Naive thymus-derived CD4-positive, alpha-beta T cell (primary cell): ENCODE measurements at regions not wholly inside any gene's neighbourhood (a gene's known extent, or its start where the extent isn't known, plus 50 kb on each side); places are given as distances from the start of the nearest gene placed in this dataset.

Experiments
- ATAC-seq: fragments of 150-1000 bp; cut with Tn5 transposase; 2 replicates; pipeline ENCODE4 v1.10.0; 2021; ENCODE audit warnings: mild to moderate bottlenecking, moderate library complexity
- CTCF ChIA-PET: fragments of 350-600 bp; sonication (Branson Sonifier 250); formaldehyde crosslinking; loops from one replicate; lab custom pipeline; 2021; ENCODE audit warnings: antibody characterized with exemption; lab: Charles Lee
- POLR2A ChIA-PET: fragments of 350-600 bp; sonication (Branson Sonifier 250); formaldehyde crosslinking; loops from one replicate; lab custom pipeline; 2021; ENCODE audit warnings: antibody characterized with exemption, inconsistent platforms; lab: Charles Lee
- DNase-seq, 9 donors: peaks; one replicate each; pipeline versions ENCODE4 v3.0.0 to v3.0.0-alpha.2; 2020 to 2022; ENCODE audit warnings: mixed read lengths in 1 of 9
- H3K27ac ChIP-seq: one replicate; pipeline ENCODE4 v1.7.0; 2013; ENCODE audit warnings: mild to moderate bottlenecking, low read depth, low read length, moderate library complexity
- H3K27me3 ChIP-seq, 2 donors: one replicate each; pipeline ENCODE4 v1.7.0; 2013; ENCODE audit warnings: low read length in 2 of 2, mild to moderate bottlenecking in 2 of 2, moderate library complexity in 2 of 2; ENCODE audit not compliant: control insufficient read depth in 2 of 2, insufficient read depth in 2 of 2
- H3K36me3 ChIP-seq, 3 experiments: 1 replicate in 2 of 3; 2 replicates in 1 of 3; pipeline ENCODE4 v1.7.0; 2013; ENCODE audit warnings: low read length in 3 of 3, mild to moderate bottlenecking in 3 of 3, moderate library complexity in 1 of 3; ENCODE audit not compliant: insufficient read depth in 3 of 3, control insufficient read depth in 2 of 3
- H3K4me1 ChIP-seq, 2 donors: one replicate each; pipeline ENCODE4 v1.7.0; 2013; ENCODE audit warnings: low read length in 2 of 2, mild to moderate bottlenecking in 2 of 2, moderate library complexity in 1 of 2; ENCODE audit not compliant: control insufficient read depth in 2 of 2, insufficient read depth in 2 of 2
- H3K4me3 ChIP-seq: 2 replicates; pipeline ENCODE4 v1.7.0; 2013; ENCODE audit warnings: mild to moderate bottlenecking, low read length
- H3K9me3 ChIP-seq, 3 experiments: 1 replicate in 2 of 3; 2 replicates in 1 of 3; pipeline ENCODE4 v1.7.0; 2013; ENCODE audit warnings: low read length in 3 of 3; ENCODE audit not compliant: control insufficient read depth in 2 of 3
- H3K27ac Mint-ChIP-seq, 9 donors: one replicate each; pipeline ENCODE4 v1.8.0; 2020 to 2022; ENCODE audit warnings: mixed read lengths in 9 of 9, mild to moderate bottlenecking in 8 of 9, moderate library complexity in 5 of 9, inconsistent platforms in 2 of 9
- H3K27me3 Mint-ChIP-seq, 5 donors: one replicate each; pipeline ENCODE4 v1.8.0; 2021 to 2022; ENCODE audit warnings: mixed read lengths in 5 of 5, mild to moderate bottlenecking in 1 of 5
- H3K36me3 Mint-ChIP-seq, 5 donors: one replicate each; pipeline ENCODE4 v1.8.0; 2020 to 2022; ENCODE audit warnings: mixed read lengths in 5 of 5, mild to moderate bottlenecking in 3 of 5, inconsistent platforms in 1 of 5
- H3K4me1 Mint-ChIP-seq, 7 donors: one replicate each; pipeline ENCODE4 v1.8.0; 2020 to 2022; ENCODE audit warnings: mixed read lengths in 7 of 7, mild to moderate bottlenecking in 3 of 7, inconsistent platforms in 1 of 7
- H3K4me3 Mint-ChIP-seq, 10 donors: one replicate each; pipeline ENCODE4 v1.8.0; 2020 to 2022; ENCODE audit warnings: mild to moderate bottlenecking in 10 of 10, mixed read lengths in 10 of 10, moderate library complexity in 6 of 10, inconsistent platforms in 2 of 10
- H3K9me3 Mint-ChIP-seq, 11 donors: one replicate each; pipeline ENCODE4 v1.8.0; 2020 to 2022; ENCODE audit warnings: mixed read lengths in 11 of 11, mild to moderate bottlenecking in 4 of 11, inconsistent platforms in 1 of 11, moderate library complexity in 1 of 11
- intact Hi-C, 2 donors: fragments of 100-400 bp; cut with micrococcal nuclease; formaldehyde crosslinking; loops; one replicate each; pipeline ENCODE4 v1.15.1; 2023

- Histone ChIP-seq H3K9me3 (no peaks in the 10 kb centered on the region), H3K27ac (no peak overlapping the region), H3K27me3 (no peaks in the 10 kb centered on the region), H3K36me3 (no peaks in the 10 kb centered on the region), H3K4me3 (no peak overlapping the region), H3K4me1 (no peaks in the 10 kb centered on the region)
- H3K27me3 Mint-ChIP-seq, result peaks cover 0 to 7% (median 0%) of the 10 kb centered on the region in 5 donors
- H3K4me1 Mint-ChIP-seq, result no peaks in the 10 kb centered on the region
- ATAC-seq, result no peak
- CTCF ChIA-PET, result interaction anchor here (0.8 kb wide), 1 partner anchor 9 kb away, joined by 3 read pairs; no protein-coding TSS in a partner anchor
- no peak for DNase-seq
- POLR2A ChIA-PET, result no interaction called here
- intact Hi-C loops, result no loop called here
- H3K27ac Mint-ChIP-seq, result no peak overlapping the region
- H3K36me3 Mint-ChIP-seq, result peaks cover 0 to 4% (median 0%) of the 10 kb centered on the region in 5 donors
- peaks cover 0 to 3% (median 0%) of the 10 kb centered on the region in 11 donors for H3K9me3 Mint-ChIP-seq
- no peak overlapping the region for H3K4me3 Mint-ChIP-seq
Observed at GRCh38 chrX:45972636-45973035, 572.6 kb downstream of the ZNF674 start.

GRCh38 chrX:45959567-45959966 lies 585.7 kb downstream of the ZNF674 start:
- peaks cover 0 to 13% (median 1%) of the 10 kb centered on the region in 11 donors for H3K9me3 Mint-ChIP-seq
- no peaks in the 10 kb centered on the region for H3K4me1 ChIP-seq
- intact Hi-C loops, result no loop called here

GRCh38 chrX:45956191-45956870 lies 588.9 kb downstream of the ZNF674 start:
- no peaks in the 10 kb centered on the region for H3K27me3 ChIP-seq
- H3K4me1 Mint-ChIP-seq, result peaks cover 0 to 4% (median 0%) of the 10 kb centered on the region in 7 donors
- H3K36me3 Mint-ChIP-seq, result no peaks in the 10 kb centered on the region
- CTCF ChIA-PET, result no interaction called here
- H3K27ac ChIP-seq, result no peak overlapping the region
- H3K9me3 Mint-ChIP-seq, result peaks cover 0 to 9% (median 0%) of the 10 kb centered on the region in 11 donors
- peaks cover 0 to 7% (median 0%) of the 10 kb centered on the region in 5 donors for H3K27me3 Mint-ChIP-seq
- no peak overlapping the region for H3K27ac Mint-ChIP-seq
- ATAC-seq, result no peak
- H3K4me3 Mint-ChIP-seq, result no peak overlapping the region
- no peaks in the 10 kb centered on the region for H3K4me1 ChIP-seq
- POLR2A ChIA-PET, result no interaction called here
- no peak for DNase-seq
- no peaks in the 10 kb centered on the region for H3K36me3 ChIP-seq
- no peak overlapping the region for H3K4me3 ChIP-seq
- H3K9me3 ChIP-seq, result no peaks in the 10 kb centered on the region
- intact Hi-C loops, result no loop called here

More at GRCh38 chrX:45959567-45959966, 585.7 kb downstream of the ZNF674 start:
- POLR2A ChIA-PET, result no interaction called here
- Mint-ChIP-seq H3K4me1 (no peaks in the 10 kb centered on the region), H3K27ac (no peak overlapping the region), H3K27me3 (peaks cover 0 to 7% (median 0%) of the 10 kb centered on the region in 5 donors), H3K4me3 (no peak overlapping the region), H3K36me3 (no peaks in the 10 kb centered on the region)
- Histone ChIP-seq H3K27ac (no peak overlapping the region), H3K27me3 (no peaks in the 10 kb centered on the region), H3K9me3 (no peaks in the 10 kb centered on the region), H3K4me3 (no peak overlapping the region), H3K36me3 (no peaks in the 10 kb centered on the region)
- CTCF ChIA-PET, result no interaction called here
- no peak for ATAC-seq
- no peak for DNase-seq

- Histone ChIP-seq H3K4me3 (no peak overlapping the region), H3K27ac (no peak overlapping the region), H3K4me1 (no peaks in the 10 kb centered on the region), H3K9me3 (no peaks in the 10 kb centered on the region), H3K27me3 (no peaks in the 10 kb centered on the region), H3K36me3 (no peaks in the 10 kb centered on the region)
- CTCF ChIA-PET, result no interaction called here
- no peaks in the 10 kb centered on the region for H3K36me3 Mint-ChIP-seq
- POLR2A ChIA-PET, result no interaction called here
- ATAC-seq, result no peak
- H3K9me3 Mint-ChIP-seq, result peaks cover 0 to 4% (median 0%) of the 10 kb centered on the region in 11 donors
- no peak overlapping the region for H3K27ac Mint-ChIP-seq
- no peak overlapping the region for H3K4me3 Mint-ChIP-seq
- H3K27me3 Mint-ChIP-seq, result peaks cover 0 to 7% (median 0%) of the 10 kb centered on the region in 5 donors
- DNase-seq, result no peak
- intact Hi-C loops, result no loop called here
- H3K4me1 Mint-ChIP-seq, result peaks cover 0 to 4% (median 0%) of the 10 kb centered on the region in 7 donors
Observed at GRCh38 chrX:45955661-45956060, 589.6 kb downstream of the ZNF674 start.

- Histone ChIP-seq H3K36me3 (no peaks in the 10 kb centered on the region), H3K9me3 (no peaks in the 10 kb centered on the region), H3K4me1 (no peaks in the 10 kb centered on the region), H3K27me3 (no peaks in the 10 kb centered on the region), H3K27ac (no peak overlapping the region), H3K4me3 (no peak overlapping the region)
- Mint-ChIP-seq H3K36me3 (peaks cover 0 to 3% (median 0%) of the 10 kb centered on the region in 5 donors), H3K27ac (no peak overlapping the region), H3K27me3 (peaks cover 0 to 7% (median 0%) of the 10 kb centered on the region in 5 donors), H3K4me1 (peaks cover 0 to 4% (median 0%) of the 10 kb centered on the region in 7 donors), H3K4me3 (no peak overlapping the region), H3K9me3 (peaks cover 0 to 1% (median 0%) of the 10 kb centered on the region in 11 donors)
- ATAC-seq (no peak), DNase-seq (no peak)
- ChIA-PET CTCF (no interaction called here), POLR2A (no interaction called here)
- intact Hi-C loops, result no loop called here
Observed at GRCh38 chrX:45954026-45954425, 591.2 kb downstream of the ZNF674 start.

- H3K4me1 Mint-ChIP-seq, result peaks cover 0 to 4% (median 0%) of the 10 kb centered on the region in 7 donors
- ATAC-seq (no peak), DNase-seq (no peak)
- H3K4me3 Mint-ChIP-seq, result no peak overlapping the region
- Histone ChIP-seq H3K9me3 (no peaks in the 10 kb centered on the region), H3K27me3 (no peaks in the 10 kb centered on the region), H3K27ac (no peak overlapping the region), H3K36me3 (no peaks in the 10 kb centered on the region), H3K4me3 (no peak overlapping the region), H3K4me1 (no peaks in the 10 kb centered on the region)
- no peaks in the 10 kb centered on the region for H3K27me3 Mint-ChIP-seq
- H3K36me3 Mint-ChIP-seq, result peaks cover 0 to 3% (median 0%) of the 10 kb centered on the region in 5 donors
- intact Hi-C loops, result no loop called here
- ChIA-PET POLR2A (no interaction called here), CTCF (no interaction called here)
- H3K27ac Mint-ChIP-seq, result no peak overlapping the region
- no peaks in the 10 kb centered on the region for H3K9me3 Mint-ChIP-seq
Observed at GRCh38 chrX:45952030-45952429, 593.2 kb downstream of the ZNF674 start.

GRCh38 chrX:45935408-45935807 lies 609.8 kb downstream of the ZNF674 start:
- H3K4me1 ChIP-seq, result no peaks in the 10 kb centered on the region
- H3K27me3 ChIP-seq, result no peaks in the 10 kb centered on the region
- H3K9me3 ChIP-seq, result no peaks in the 10 kb centered on the region
- H3K4me3 ChIP-seq, result no peak overlapping the region
- Mint-ChIP-seq H3K36me3 (peaks cover 0 to 3% (median 0%) of the 10 kb centered on the region in 5 donors), H3K4me1 (no peaks in the 10 kb centered on the region), H3K27ac (no peak overlapping the region), H3K4me3 (no peak overlapping the region), H3K9me3 (peaks cover 0 to 4% (median 0%) of the 10 kb centered on the region in 11 donors), H3K27me3 (no peaks in the 10 kb centered on the region)
- ATAC-seq (no peak), DNase-seq (no peak)
- intact Hi-C loops, result no loop called here
- ChIA-PET POLR2A (no interaction called here), CTCF (no interaction called here)
- no peak overlapping the region for H3K27ac ChIP-seq
- no peaks in the 10 kb centered on the region for H3K36me3 ChIP-seq
